ENCODE measurements at regions not wholly inside any gene's neighbourhood (a gene's known extent, or its start where the extent isn't known, plus 50 kb on each side); places are given as distances from the start of the nearest gene placed in this dataset.

DNA sequence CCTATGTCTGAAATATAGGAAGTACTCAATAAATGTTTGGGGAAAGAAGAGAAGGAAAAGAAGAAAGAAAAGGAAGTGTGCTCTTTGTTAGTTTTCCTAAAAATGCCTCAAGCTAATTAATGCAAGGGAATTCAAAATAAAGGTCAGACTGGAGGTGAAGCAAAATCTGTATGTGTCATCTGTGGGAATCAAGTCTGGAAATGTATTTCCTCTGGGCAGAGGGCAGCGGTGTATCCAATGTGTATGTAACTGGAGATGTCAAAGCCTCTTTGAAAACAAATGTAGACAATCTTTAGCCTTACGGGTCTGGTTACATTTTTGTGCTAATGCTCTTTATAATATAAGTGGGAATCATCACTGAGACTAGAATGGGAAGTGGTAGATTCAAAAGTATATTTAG lies 471.4 kb downstream of the MAN2A1 start:
- no peaks in the 10 kb centered on the region for H3K4me1 ChIP-seq (ENCODE audit: control insufficient read depth, insufficient read depth, low read length)
- TF ChIP-seq MEF2A (IDR thresholded peaks at IDR 0.05; ENCODE audit: insufficient read depth, low read depth, low read length) (no peak), CHD1 (IDR thresholded peaks at IDR 0.05; ENCODE audit: low read depth, low read length) (no peak), STAT3 (IDR thresholded peaks at IDR 0.05; ENCODE audit: low read depth, low read length) (no peak), SREBF1 (IDR thresholded peaks at IDR 0.05; ENCODE audit: low read length) (no peak), SMARCA5 (IDR thresholded peaks at IDR 0.05) (no peak), SMC3 (IDR thresholded peaks at IDR 0.05; ENCODE audit: borderline replicate concordance, low read length) (no peak), MTA2 (IDR thresholded peaks at IDR 0.05; ENCODE audit: low read depth) (no peak), GABPA (IDR thresholded peaks at IDR 0.05; ENCODE audit: low read depth) (no peak), CEBPB (IDR thresholded peaks at IDR 0.05; ENCODE audit: borderline replicate concordance in 1 of 2, low read depth in 2 of 2, low read length in 2 of 2) (no peak), KDM1A (IDR thresholded peaks at IDR 0.05; ENCODE audit: borderline replicate concordance) (no peak), HCFC1 (IDR thresholded peaks at IDR 0.05; ENCODE audit: low read length) (no peak), BMI1 (IDR thresholded peaks at IDR 0.05; ENCODE audit: borderline replicate concordance) (no peak), RUNX3 (IDR thresholded peaks at IDR 0.05; ENCODE audit: low read length) (no peak), RCOR1 (conservative IDR thresholded peaks at IDR 0.05; ENCODE audit: low read depth, low read length) (no peak), NR2C1 (IDR thresholded peaks at IDR 0.05) (no peak), RFX5 (IDR thresholded peaks at IDR 0.05; ENCODE audit: low read depth, low read length) (no peak), SUZ12 (IDR thresholded peaks at IDR 0.05; ENCODE audit: unreplicated experiment) (no peak), NRF1 (conservative IDR thresholded peaks at IDR 0.05; ENCODE audit: low read depth, low read length) (no peak)
- TF ChIP-seq, protein P1, sequence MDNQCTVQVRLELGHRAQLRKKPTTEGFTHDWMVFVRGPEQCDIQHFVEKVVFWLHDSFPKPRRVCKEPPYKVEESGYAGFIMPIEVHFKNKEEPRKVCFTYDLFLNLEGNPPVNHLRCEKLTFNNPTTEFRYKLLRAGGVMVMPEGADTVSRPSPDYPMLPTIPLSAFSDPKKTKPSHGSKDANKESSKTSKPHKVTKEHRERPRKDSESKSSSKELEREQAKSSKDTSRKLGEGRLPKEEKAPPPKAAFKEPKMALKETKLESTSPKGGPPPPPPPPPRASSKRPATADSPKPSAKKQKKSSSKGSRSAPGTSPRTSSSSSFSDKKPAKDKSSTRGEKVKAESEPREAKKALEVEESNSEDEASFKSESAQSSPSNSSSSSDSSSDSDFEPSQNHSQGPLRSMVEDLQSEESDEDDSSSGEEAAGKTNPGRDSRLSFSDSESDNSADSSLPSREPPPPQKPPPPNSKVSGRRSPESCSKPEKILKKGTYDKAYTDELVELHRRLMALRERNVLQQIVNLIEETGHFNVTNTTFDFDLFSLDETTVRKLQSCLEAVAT (IDR thresholded peaks at IDR 0.05), result no peak
- TF ChIP-seq, protein P2, sequence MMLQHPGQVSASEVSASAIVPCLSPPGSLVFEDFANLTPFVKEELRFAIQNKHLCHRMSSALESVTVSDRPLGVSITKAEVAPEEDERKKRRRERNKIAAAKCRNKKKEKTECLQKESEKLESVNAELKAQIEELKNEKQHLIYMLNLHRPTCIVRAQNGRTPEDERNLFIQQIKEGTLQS (IDR thresholded peaks at IDR 0.05; ENCODE audit: borderline replicate concordance, extremely low read depth, low read depth, low read length), result no peak
- RAD21 ChIA-PET (ENCODE audit: unreplicated experiment), result no interaction called here
- CTCF ChIA-PET, result interaction anchor here (1.2 kb wide), 1 partner anchor 13 kb away, joined by 3 read pairs; no protein-coding TSS in a partner anchor
- FAIRE-seq (no peak), DNase-seq (ENCODE audit: low read depth, low spot score) (no peak), ATAC-seq (no peak)
- 23% methylated on average over 2 of the region's 2 CpGs for WGBS (ENCODE audit: insufficient coverage, insufficient replicate concordance, low lambda C conversion rate, missing lambda C conversion rate)
- POLR2A ChIA-PET, result no interaction called here
- no peak overlapping the region for H3K9ac ChIP-seq (ENCODE audit: control insufficient read depth, insufficient read depth, low read length)
- in situ Hi-C loops (cut with MboI) (no loop called here), intact Hi-C loops (cut with micrococcal nuclease; ENCODE audit: unreplicated experiment) (no loop called here)
- no peak overlapping the region for H3K4me3 ChIP-seq
- no peaks in the 10 kb centered on the region for H3K9me3 ChIP-seq (replicated peaks; ENCODE audit: control insufficient read depth, insufficient read depth, low read length)
- H3K36me3 ChIP-seq (ENCODE audit: control insufficient read depth in 2 of 2, insufficient read depth in 2 of 2, low read length in 1 of 2), result no peaks in the 10 kb centered on the region
- SMC1A ChIA-PET (ENCODE audit: uncharacterized antibody, unreplicated experiment), result no interaction called here
- H3K4me2 ChIP-seq (ENCODE audit: control insufficient read depth, insufficient read depth), result no peak overlapping the region
- no peaks in the 10 kb centered on the region for H4K20me1 ChIP-seq (ENCODE audit: control insufficient read depth, insufficient read depth)
- no TSS peak for BruUV-seq (replicated peaks)
- no peaks in the 10 kb centered on the region for H3K27me3 ChIP-seq (replicated peaks in 1 of 2; ENCODE audit: control insufficient read depth in 2 of 2, insufficient read depth in 2 of 2, low read length in 1 of 2)
- no peak overlapping the region for H2AFZ ChIP-seq (ENCODE audit: control insufficient read depth, low read depth, low read length)
- no peaks in the 10 kb centered on the region for H3K79me2 ChIP-seq (ENCODE audit: control insufficient read depth, insufficient read depth, low read length)
- H3K27ac ChIP-seq (ENCODE audit: control insufficient read depth, insufficient read depth), result no peak overlapping the region

All from GM12878 (cell line).